Neuronal stem cell (in vitro differentiated cells): ENCODE measurements at regions not wholly inside any gene's neighbourhood (a gene's known extent, or its start where the extent isn't known, plus 50 kb on each side); places are given as distances from the start of the nearest gene placed in this dataset.

Experiments used
- DNase-seq: peaks from one replicate; pipeline ENCODE4 v3.0.0-alpha.2; 2013; ENCODE audit warnings: low spot score
- H2AFZ ChIP-seq: one replicate; pipeline ENCODE4 v1.6.1; 2013; ENCODE audit warnings: mild to moderate bottlenecking, low read length, inconsistent platforms
- H2AK5ac ChIP-seq: 2 replicates; pipeline ENCODE4 v1.6.1; 2013; ENCODE audit warnings: low read depth, mild to moderate bottlenecking, inconsistent platforms, low read length, moderate library complexity, mixed read lengths
- H2BK120ac ChIP-seq: 2 replicates; pipeline ENCODE4 v1.6.1; 2013; ENCODE audit warnings: low read depth, mild to moderate bottlenecking, inconsistent platforms, low read length, moderate library complexity, mixed read lengths
- H2BK12ac ChIP-seq: one replicate; pipeline ENCODE4 v1.6.1; 2013; ENCODE audit warnings: low read length, inconsistent platforms
- H2BK15ac ChIP-seq: 2 replicates; pipeline ENCODE4 v1.6.1; 2013; ENCODE audit warnings: mild to moderate bottlenecking, low read length, inconsistent platforms, mixed read lengths
- H2BK5ac ChIP-seq: one replicate; pipeline ENCODE4 v1.6.1; 2013; ENCODE audit warnings: inconsistent platforms, mild to moderate bottlenecking, low read length, moderate library complexity
- H3K14ac ChIP-seq: one replicate; pipeline ENCODE4 v1.6.1; 2013; ENCODE audit warnings: low read length, inconsistent platforms
- H3K18ac ChIP-seq: 2 replicates; pipeline ENCODE4 v1.6.1; 2013; ENCODE audit warnings: low read length, inconsistent platforms
- H3K23ac ChIP-seq: 2 replicates; pipeline ENCODE4 v1.6.1; 2013; ENCODE audit warnings: low read depth, mild to moderate bottlenecking, mixed read lengths, low read length, inconsistent platforms; ENCODE audit not compliant: poor library complexity
- H3K27ac ChIP-seq: replicated peaks from 3 replicates; pipeline ENCODE4 v1.5.1; 2013; ENCODE audit warnings: low read length, inconsistent platforms
- H3K27me3 ChIP-seq, 3 experiments: 2 replicates each; pipeline ENCODE4 v1.6.1; 2013; ENCODE audit warnings: low read length in 3 of 3, mild to moderate bottlenecking in 2 of 3, inconsistent platforms in 1 of 3, low read depth in 1 of 3, mixed read lengths in 1 of 3, moderate library complexity in 1 of 3; ENCODE audit not compliant: control insufficient read depth in 3 of 3, insufficient read depth in 3 of 3
- H3K36me3 ChIP-seq, 2 donors: replicated peaks in 1 of 2; 2 replicates each; pipeline ENCODE4 v1.6.1; 2013; ENCODE audit warnings: low read length in 2 of 2; ENCODE audit not compliant: control insufficient read depth in 2 of 2, insufficient read depth in 2 of 2
- H3K4ac ChIP-seq: 2 replicates; pipeline ENCODE4 v1.6.1; 2013; ENCODE audit warnings: inconsistent platforms, mild to moderate bottlenecking, low read length, moderate library complexity
- H3K4me1 ChIP-seq, 2 donors: 1 replicate in 1 of 2; 2 replicates in 1 of 2; pipeline ENCODE4 v1.6.1; 2013; ENCODE audit warnings: low read length in 2 of 2, low read depth in 1 of 2; ENCODE audit not compliant: control insufficient read depth in 2 of 2, insufficient read depth in 1 of 2
- H3K4me2 ChIP-seq: one replicate; pipeline ENCODE4 v1.6.1; 2013; ENCODE audit warnings: mild to moderate bottlenecking, low read length, inconsistent platforms; ENCODE audit not compliant: insufficient read depth, poor library complexity, severe bottlenecking
- H3K4me3 ChIP-seq, 2 donors: 2 replicates each; pipeline ENCODE4 v1.5.1; 2013; ENCODE audit warnings: low read length in 2 of 2, mild to moderate bottlenecking in 2 of 2, inconsistent platforms in 1 of 2, moderate library complexity in 1 of 2
- H3K79me1 ChIP-seq: one replicate; pipeline ENCODE4 v1.6.1; 2013; ENCODE audit warnings: low read depth, mild to moderate bottlenecking, inconsistent platforms, low read length, moderate library complexity
- H3K9ac ChIP-seq: one replicate; pipeline ENCODE4 v1.6.1; 2013; ENCODE audit warnings: mild to moderate bottlenecking, low read depth, low read length, inconsistent platforms; ENCODE audit not compliant: poor library complexity
- H3K9me3 ChIP-seq, 2 donors: replicated peaks in 1 of 2; 2 replicates each; pipeline versions ENCODE3 to v1.6.1; 2013; ENCODE audit warnings: low read length in 2 of 2, mild to moderate bottlenecking in 2 of 2, inconsistent platforms in 1 of 2, low read depth in 1 of 2, mixed read lengths in 1 of 2, moderate library complexity in 1 of 2; ENCODE audit not compliant: control insufficient read depth in 2 of 2, insufficient read depth in 1 of 2
- H4K8ac ChIP-seq: one replicate; pipeline ENCODE4 v1.6.1; 2013; ENCODE audit warnings: low read depth, mild to moderate bottlenecking, inconsistent platforms, low read length, moderate library complexity
- H4K91ac ChIP-seq: one replicate; pipeline ENCODE4 v1.6.1; 2013; ENCODE audit warnings: low read length, low read depth, mild to moderate bottlenecking, inconsistent platforms; ENCODE audit not compliant: poor library complexity
- WGBS, 2 donors: extraction: QIAGEN DNeasy Blood & Tissue Kit; methylation state at CpG; one replicate each; pipeline ENCODE4 v1.1.7; 2013; ENCODE audit warnings: missing lambda C conversion rate in 2 of 2, mixed read lengths in 1 of 2; ENCODE audit not compliant: insufficient read length in 2 of 2, insufficient replicate concordance in 1 of 2; ENCODE audit errors: extremely low coverage in 2 of 2; 5-methylcytosine and 5-hydroxymethylcytosine counted together

GRCh38 chr18:30039201-30039600 is 1003.3 kb downstream of the DSC3 start:
- H2BK5ac ChIP-seq, result no peak overlapping the region
- H3K4me3 ChIP-seq, result no peak overlapping the region
- H3K27me3 ChIP-seq, result no peaks in the 10 kb centered on the region
- H2BK12ac ChIP-seq, result no peak overlapping the region
- no peak overlapping the region for H2BK120ac ChIP-seq
- no peak for DNase-seq
- no peaks in the 10 kb centered on the region for H3K79me1 ChIP-seq
- H3K36me3 ChIP-seq, result no peaks in the 10 kb centered on the region
- no peak overlapping the region for H3K27ac ChIP-seq
- H2AK5ac ChIP-seq, result no peak overlapping the region
- H3K4me2 ChIP-seq, result no peak overlapping the region
- no peak overlapping the region for H4K8ac ChIP-seq
- no peak overlapping the region for H3K23ac ChIP-seq
- H4K91ac ChIP-seq, result no peak overlapping the region
- peaks cover 2 to 3% of the 10 kb centered on the region in 2 donors for H3K9me3 ChIP-seq
- H3K4ac ChIP-seq, result no peak overlapping the region
- H2AFZ ChIP-seq, result no peak overlapping the region
- H3K14ac ChIP-seq, result no peak overlapping the region
- no peak overlapping the region for H3K18ac ChIP-seq
- no peak overlapping the region for H3K9ac ChIP-seq
- no peak overlapping the region for H2BK15ac ChIP-seq
- no peaks in the 10 kb centered on the region for H3K4me1 ChIP-seq

GRCh38 chr18:30034818-30035217 is 1007.7 kb downstream of the DSC3 start:
- Histone ChIP-seq H3K18ac (no peak overlapping the region), H3K9ac (no peak overlapping the region), H3K4me3 (no peak overlapping the region), H4K8ac (no peak overlapping the region), H3K9me3 (peaks cover 2 to 3% of the 10 kb centered on the region in 2 donors), H3K27me3 (no peaks in the 10 kb centered on the region), H3K4me1 (no peaks in the 10 kb centered on the region), H2BK12ac (no peak overlapping the region), H3K14ac (no peak overlapping the region), H2BK120ac (no peak overlapping the region), H3K36me3 (no peaks in the 10 kb centered on the region), H3K79me1 (no peaks in the 10 kb centered on the region), H3K23ac (no peak overlapping the region), H3K4ac (no peak overlapping the region), H3K27ac (no peak overlapping the region), H2AK5ac (no peak overlapping the region), H3K4me2 (no peak overlapping the region), H4K91ac (no peak overlapping the region), H2BK5ac (no peak overlapping the region), H2BK15ac (no peak overlapping the region), H2AFZ (no peak overlapping the region)
- no peak for DNase-seq
- no CpG with 5 or more reads among the region's 3 CpGs for WGBS, 2 donors

GRCh38 chr18:30016179-30016578 is 1026.4 kb downstream of the DSC3 start:
- H3K23ac ChIP-seq, result no peak overlapping the region
- H3K18ac ChIP-seq, result no peak overlapping the region
- no peak overlapping the region for H2BK120ac ChIP-seq
- no peak overlapping the region for H2AK5ac ChIP-seq
- no peak overlapping the region for H2BK15ac ChIP-seq
- H3K9me3 ChIP-seq, result no peaks in the 10 kb centered on the region
- H4K8ac ChIP-seq, result no peak overlapping the region
- no peaks in the 10 kb centered on the region for H3K4me1 ChIP-seq
- no peaks in the 10 kb centered on the region for H3K27me3 ChIP-seq
- no peak overlapping the region for H3K4me2 ChIP-seq
- no peak overlapping the region for H2BK12ac ChIP-seq
- H3K36me3 ChIP-seq, result no peaks in the 10 kb centered on the region
- no CpG with 5 or more reads among the region's 2 CpGs for WGBS, 2 donors
- H4K91ac ChIP-seq, result no peak overlapping the region
- no peak overlapping the region for H3K14ac ChIP-seq
- no peak overlapping the region for H3K27ac ChIP-seq
- H2BK5ac ChIP-seq, result no peak overlapping the region
- H3K4me3 ChIP-seq, result no peak overlapping the region
- H3K79me1 ChIP-seq, result no peaks in the 10 kb centered on the region
- no peak for DNase-seq
- H3K4ac ChIP-seq, result no peak overlapping the region
- no peak overlapping the region for H3K9ac ChIP-seq
- H2AFZ ChIP-seq, result no peak overlapping the region

GRCh38 chr18:30004965-30005364 is 1037.6 kb downstream of the DSC3 start:
- Histone ChIP-seq H3K18ac (no peak overlapping the region), H3K4me3 (no peak overlapping the region), H3K4ac (no peak overlapping the region), H2BK5ac (no peak overlapping the region), H2AK5ac (no peak overlapping the region), H3K23ac (no peak overlapping the region), H3K9me3 (no peaks in the 10 kb centered on the region), H3K27me3 (no peaks in the 10 kb centered on the region), H4K8ac (no peak overlapping the region), H4K91ac (no peak overlapping the region), H3K14ac (no peak overlapping the region), H3K36me3 (no peaks in the 10 kb centered on the region), H2BK15ac (no peak overlapping the region), H2AFZ (no peak overlapping the region), H3K27ac (no peak overlapping the region), H2BK12ac (no peak overlapping the region), H3K4me1 (no peaks in the 10 kb centered on the region), H3K9ac (no peak overlapping the region), H3K79me1 (no peaks in the 10 kb centered on the region), H2BK120ac (no peak overlapping the region), H3K4me2 (no peak overlapping the region)
- WGBS, 2 donors, result no CpG with 5 or more reads among the region's 1 CpG
- DNase-seq, result no peak
